ENCODE measurements at regions not wholly inside any gene's neighbourhood (a gene's known extent, or its start where the extent isn't known, plus 50 kb on each side); places are given as distances from the start of the nearest gene placed in this dataset.
"Not testable (repeated sequence)": the region's sequence is repeated elsewhere in the genome, so short reads cannot be mapped to it uniquely, and the experiment has no call there.

GRCh38 chr12:74689071-74689655 lies 151.5 kb downstream of the ATXN7L3B start:
- no peak for DNase-seq

- DNase-seq = no peak
Measured at GRCh38 chr12:74689929-74690328, 152.3 kb downstream of the ATXN7L3B start.

DNA sequence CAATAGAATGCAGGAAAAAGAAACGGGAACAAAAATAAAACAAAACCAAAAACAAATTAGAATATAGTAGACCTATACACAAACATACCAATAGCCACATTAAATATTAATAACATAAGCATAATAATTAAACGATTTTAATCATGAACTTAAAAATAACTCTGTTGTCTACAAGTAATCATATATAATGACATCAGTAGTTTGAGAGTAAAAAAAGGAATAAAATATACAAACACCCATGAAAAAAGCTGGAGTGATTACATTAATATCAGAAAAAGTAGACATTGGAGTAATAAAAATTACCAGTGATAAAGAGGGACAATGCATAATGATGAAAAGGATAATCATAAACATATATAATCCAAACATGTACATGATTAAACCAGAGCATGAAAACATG lies 181.8 kb downstream of the ATXN7L3B start:
- DNase-seq = no peak

- no peak for DNase-seq
Measured at GRCh38 chr12:74722709-74723108, 185.1 kb downstream of the ATXN7L3B start.

DNA sequence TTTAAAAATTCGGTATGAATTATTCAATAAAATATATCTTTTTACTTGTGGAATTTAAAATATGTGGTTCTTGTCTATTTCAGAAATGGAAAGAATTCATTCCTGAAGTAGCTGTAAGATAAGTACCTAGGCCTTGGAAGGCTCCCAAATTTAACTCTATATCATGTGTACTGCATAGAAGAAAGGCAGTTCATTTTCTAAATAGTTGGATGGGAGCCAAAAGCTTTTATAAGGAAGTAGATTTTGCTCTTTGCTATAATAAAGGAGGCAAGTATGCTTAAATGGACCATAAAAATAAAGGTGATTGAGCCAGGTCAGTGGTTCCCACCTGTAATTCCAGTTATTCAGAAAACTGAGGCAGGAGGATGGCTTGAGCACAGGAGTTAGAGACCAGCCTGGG lies 187.5 kb downstream of the ATXN7L3B start:
- DNase-seq = no peak

- DNase-seq = no peak
Measured at GRCh38 chr12:74728006-74728405, 190.4 kb downstream of the ATXN7L3B start.

DNA sequence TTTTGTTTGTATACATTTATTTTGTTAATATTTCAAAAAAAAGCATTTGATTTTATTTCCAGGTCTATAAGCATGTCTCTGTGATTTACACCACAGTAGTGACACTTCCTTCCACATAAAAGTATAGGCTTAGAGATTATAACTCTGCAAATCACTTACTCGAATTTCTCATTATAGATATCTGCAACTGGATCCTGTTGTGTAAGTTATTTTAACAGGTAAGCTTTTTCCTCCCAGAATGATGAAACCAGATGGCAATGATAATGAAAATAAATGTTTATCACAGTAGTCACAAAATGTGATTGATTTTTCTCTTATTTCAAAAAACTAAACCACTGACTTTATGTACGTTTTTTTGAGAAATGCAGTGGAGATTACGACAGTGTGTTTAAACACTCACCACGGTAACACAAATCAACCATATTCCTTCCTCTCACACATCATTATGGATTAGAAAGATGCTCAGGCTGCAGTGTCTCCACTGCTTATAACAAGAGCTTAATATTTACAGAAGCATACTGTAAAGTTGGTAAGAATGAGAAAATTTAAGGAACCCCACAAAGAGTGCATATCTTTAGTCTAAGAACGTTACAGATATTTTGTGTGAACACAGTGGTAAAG lies 194.6 kb downstream of the ATXN7L3B start:
- no peak for DNase-seq

DNA sequence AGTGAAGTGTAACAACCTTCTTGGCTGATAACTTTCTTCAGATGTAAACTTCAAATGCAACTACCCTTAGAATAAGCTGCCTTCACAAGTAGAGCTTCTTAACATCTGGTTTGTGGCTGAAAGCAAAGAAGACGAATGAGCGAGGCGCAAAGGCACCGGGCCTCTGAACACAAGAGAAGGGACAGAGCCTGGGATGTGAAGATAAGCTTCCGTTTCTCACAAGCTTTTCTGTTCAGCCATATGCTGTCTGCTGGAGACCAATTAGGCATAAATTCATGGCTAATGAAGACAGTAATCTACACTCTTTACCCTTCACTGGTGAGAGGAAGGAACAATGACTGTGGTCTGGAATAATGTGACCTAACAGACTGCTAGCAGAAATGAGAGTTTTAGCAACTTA lies 195.2 kb downstream of the ATXN7L3B start:
- no peak for DNase-seq

- DNase-seq = no peak
Measured at GRCh38 chr12:74741112-74741511, 203.5 kb downstream of the ATXN7L3B start.

DNA sequence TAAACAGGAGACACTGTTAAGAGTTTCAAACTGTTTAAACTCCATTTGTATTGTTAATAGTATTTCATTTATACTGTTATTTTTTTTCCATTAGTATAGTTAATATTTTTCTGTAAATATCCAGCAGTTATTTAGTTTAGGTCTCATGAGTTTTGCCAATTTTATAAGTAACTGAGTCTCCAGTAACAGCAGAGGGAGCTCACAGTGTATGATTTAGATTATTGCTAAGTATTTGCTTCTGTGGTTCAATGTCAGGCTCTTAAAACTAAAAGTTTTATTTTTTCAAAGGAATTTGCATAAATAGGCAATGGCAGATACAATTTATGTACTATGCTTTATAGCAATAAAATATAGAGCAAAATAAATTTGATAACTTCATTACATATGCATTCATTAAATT lies 209.7 kb downstream of the ATXN7L3B start:
- DNase-seq = no peak

- DNase-seq = no peak
Measured at GRCh38 chr12:74751441-74751840, 213.8 kb downstream of the ATXN7L3B start.

GRCh38 chr12:74752215-74752614 lies 214.6 kb downstream of the ATXN7L3B start:
- DNase-seq = no peak

DNA sequence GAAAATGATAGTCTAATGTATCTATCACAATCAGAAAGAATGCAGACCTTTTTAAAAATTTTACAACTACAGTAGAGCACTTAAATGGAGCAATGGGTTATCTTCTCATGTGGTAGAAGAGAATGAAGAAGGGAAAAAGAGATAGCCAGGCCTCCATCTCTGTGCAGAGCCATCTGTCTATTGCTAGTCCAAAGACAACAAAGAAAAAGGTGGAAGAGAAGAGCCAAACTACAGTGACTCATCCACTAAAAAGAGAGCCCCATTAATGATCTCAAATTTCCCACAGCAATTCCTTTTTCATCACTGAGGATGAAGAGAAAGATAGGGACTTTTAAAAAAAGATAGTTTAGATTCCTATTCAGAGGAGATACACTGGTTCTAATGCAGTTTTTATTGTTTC lies 232.9 kb downstream of the ATXN7L3B start:
- DNase-seq = no peak

GRCh38 chr12:74775276-74775675 lies 237.6 kb downstream of the ATXN7L3B start:
- DNase-seq = no peak

GRCh38 chr12:74776378-74776777 lies 238.7 kb downstream of the ATXN7L3B start:
- no peak for DNase-seq

DNA sequence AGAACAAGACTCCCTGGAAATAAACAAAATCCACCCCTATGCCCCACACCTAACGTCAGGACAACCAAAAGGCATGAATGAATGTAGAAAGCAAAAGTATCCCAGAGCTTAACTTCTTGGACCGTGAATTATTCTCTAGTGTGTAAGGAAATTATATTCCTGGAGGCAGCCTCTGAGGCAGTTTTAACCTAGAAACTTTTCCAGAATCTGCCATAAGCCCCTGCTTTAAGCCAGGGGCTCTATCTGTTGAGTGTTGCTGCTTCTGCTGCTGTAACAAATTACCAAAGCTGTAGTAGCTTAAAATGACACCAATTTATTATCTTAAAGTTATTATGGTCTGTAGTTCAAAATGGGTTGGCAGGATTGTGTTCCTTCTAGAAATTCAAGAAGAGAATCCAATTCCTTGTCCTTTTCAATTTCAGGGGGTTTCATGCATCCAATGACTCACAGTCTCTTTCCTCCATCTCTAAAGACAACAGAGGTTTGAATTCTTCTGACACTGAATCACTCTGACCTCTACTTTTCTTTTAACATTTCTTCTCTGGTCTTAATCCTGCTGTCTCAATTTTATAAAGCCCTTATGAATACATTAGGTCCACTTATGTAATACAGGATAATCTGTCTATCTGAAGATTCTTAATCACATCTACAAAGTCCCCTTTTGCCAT lies 242.7 kb downstream of the ATXN7L3B start:
- no peak for DNase-seq

DNA sequence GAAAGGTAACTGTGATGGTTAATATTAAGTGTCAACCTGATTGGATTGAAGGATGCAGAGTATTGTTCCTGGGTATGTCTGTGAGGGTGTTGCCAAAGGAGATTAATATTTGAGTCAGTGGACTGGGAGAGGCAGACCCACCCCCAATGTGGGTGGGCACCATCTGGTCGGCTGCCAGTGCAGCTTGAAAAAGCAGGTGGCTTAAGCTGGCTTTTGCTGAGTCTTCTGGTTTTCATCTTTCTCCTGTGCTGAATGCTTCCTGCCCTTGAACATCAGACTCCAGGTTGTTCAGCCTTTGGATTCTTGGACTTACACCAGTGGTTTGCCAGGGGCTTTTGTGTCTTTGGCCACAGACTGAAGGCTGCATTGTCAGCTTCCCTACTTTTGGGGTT lies 243.2 kb downstream of the ATXN7L3B start:
- not testable (repeated sequence) for DNase-seq

DNA sequence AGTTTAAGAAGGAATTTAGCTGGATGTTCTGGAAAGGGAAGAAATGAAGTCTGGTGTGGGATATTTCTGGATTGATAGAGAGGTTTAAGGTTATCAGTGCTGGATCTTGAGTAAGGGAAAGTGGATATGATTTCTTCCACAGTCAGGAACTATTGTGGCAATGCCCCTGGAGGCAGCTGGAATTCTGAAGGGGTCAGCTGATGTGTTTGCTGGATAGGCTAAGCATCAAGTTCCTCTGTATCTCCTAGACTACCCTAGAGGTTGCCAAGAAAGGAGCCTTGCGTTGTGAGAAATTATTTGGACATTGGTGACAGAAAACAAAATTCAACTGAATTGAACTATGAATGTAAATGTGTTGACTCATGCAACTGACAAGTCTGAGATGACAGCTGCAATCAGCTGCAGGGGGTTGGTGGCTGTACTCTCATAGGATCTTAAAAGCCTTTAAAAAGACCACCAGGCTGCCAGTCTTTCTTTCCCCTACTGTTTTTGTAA lies 244.4 kb downstream of the ATXN7L3B start:
- DNase-seq = no peak

DNA sequence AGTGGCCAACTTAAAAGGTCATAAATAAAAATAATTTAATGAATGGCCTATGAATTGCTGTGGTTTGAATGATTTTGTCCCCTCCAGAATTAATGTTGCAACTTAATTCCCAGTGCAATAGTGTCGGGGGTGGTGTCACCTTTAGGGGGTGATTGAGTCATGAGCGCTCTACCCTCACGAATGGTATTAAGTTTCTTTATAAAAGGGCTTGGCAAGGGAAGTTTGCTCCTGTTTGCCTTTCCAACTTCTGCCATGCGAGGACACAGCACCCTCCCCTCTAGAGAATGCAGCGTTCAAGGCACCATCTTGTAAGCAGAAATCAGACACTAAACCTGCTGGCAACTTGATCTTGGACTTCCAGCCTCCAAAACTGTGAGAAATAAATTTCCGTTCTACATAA lies 253.3 kb downstream of the ATXN7L3B start:
- DNase-seq = no peak

DNA sequence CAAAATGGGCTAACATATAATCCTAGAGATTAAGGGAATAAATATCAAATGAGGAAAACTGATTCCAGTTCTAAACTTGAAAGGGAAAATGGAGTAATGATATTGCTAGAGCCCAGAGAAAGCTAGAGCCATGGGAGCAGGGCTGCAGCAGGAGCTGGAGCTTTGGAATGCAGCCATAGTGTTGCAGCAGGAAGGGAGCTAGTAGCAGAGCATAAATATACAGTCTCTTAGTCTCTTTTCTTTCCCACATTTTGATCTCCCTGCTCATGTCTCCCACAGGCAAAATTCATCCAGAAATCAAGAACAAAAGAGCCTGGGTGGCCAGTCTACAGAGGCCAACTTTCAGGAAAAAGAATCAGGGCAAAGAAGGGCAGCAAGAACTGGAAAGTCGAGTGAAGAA lies 253.7 kb downstream of the ATXN7L3B start:
- no peak for DNase-seq

- no peak for DNase-seq
Measured at GRCh38 chr12:74794522-74794921, 256.9 kb downstream of the ATXN7L3B start.

GRCh38 chr12:74801625-74802024 lies 264.0 kb downstream of the ATXN7L3B start:
- no peak for DNase-seq

DNA sequence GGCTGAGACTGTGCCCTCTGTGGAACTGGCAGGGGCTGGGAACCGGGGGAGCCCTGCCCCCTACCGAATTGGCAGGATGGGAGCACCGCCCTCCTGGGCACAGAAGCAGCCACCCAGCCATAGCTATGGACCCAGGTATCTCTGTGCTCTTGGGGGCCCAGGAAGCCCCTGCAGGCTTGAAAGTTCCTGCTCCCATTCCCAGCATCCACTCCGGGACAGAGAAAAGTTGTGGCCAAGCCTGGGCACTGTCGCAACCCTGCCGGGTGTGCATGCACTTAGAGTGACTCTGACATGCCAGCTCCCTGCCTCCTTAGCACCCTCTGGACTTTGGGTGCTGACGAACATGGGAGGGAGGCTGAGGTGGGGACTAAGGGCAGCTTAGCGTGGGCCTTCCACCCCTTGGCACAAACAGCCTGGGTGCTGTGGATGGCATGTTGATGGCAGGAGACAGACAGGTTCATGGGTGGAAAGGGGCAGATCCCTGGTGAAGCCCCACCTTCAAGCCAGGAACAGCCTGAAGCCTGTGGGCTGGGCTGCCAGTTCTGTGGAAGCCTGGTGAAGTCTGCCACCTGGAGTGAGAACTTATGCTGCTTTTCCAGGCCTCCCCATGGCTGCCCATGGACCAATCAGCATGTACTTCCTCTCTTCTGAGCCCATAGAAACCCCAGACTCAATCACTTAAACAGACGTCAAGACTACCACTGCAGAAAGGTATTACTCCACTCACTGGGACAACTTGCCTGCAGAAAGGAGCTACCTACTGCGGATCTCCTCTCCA lies 279.0 kb downstream of the ATXN7L3B start:
- DNase-seq = no peak

GRCh38 chr12:74817499-74817898 lies 279.9 kb downstream of the ATXN7L3B start:
- DNase-seq = no peak
